Activated CD8-positive, alpha-beta memory T cell treated with anti-CD3 and anti-CD28 coated beads for 36 hours (primary cell): ENCODE measurements at regions not wholly inside any gene's neighbourhood (a gene's known extent, or its start where the extent isn't known, plus 50 kb on each side); places are given as distances from the start of the nearest gene placed in this dataset.
"Not testable (repeated sequence)": the region's sequence is repeated elsewhere in the genome, so short reads cannot be mapped to it uniquely, and the experiment has no call there.

Experiments used
- CTCF ChIA-PET: fragments of 350-600 bp; sonication (Branson Sonifier 250); formaldehyde crosslinking; loops from one replicate; lab custom pipeline; 2021; ENCODE audit warnings: antibody characterized with exemption; lab: Charles Lee
- POLR2A ChIA-PET: fragments of 350-600 bp; sonication (Branson Sonifier 250); formaldehyde crosslinking; loops from one replicate; lab custom pipeline; 2021; ENCODE audit warnings: antibody characterized with exemption; lab: Charles Lee

- POLR2A ChIA-PET, CTCF ChIA-PET: not testable (repeated sequence)
These were observed 261.0 kb downstream of the BCL2L11 start for GRCh38 chr2:111381530-111382306.

GRCh38 chr2:111382507-111382906 lies 261.8 kb downstream of the BCL2L11 start:
- POLR2A ChIA-PET, CTCF ChIA-PET: not testable (repeated sequence)

- CTCF ChIA-PET, POLR2A ChIA-PET: not testable (repeated sequence)
These were observed 262.6 kb downstream of the BCL2L11 start for GRCh38 chr2:111383311-111383710.

- CTCF ChIA-PET, POLR2A ChIA-PET: not testable (repeated sequence)
These were observed 264.7 kb downstream of the BCL2L11 start for GRCh38 chr2:111385226-111385957.

- POLR2A ChIA-PET, CTCF ChIA-PET: not testable (repeated sequence)
These were observed 269.9 kb downstream of the BCL2L11 start for GRCh38 chr2:111390605-111391004.

- POLR2A ChIA-PET: not testable (repeated sequence)
These were observed 274.8 kb downstream of the BCL2L11 start for GRCh38 chr2:111395350-111396128.

GRCh38 chr2:111400598-111401253 lies 280.0 kb downstream of the BCL2L11 start:
- CTCF ChIA-PET, POLR2A ChIA-PET: not testable (repeated sequence)

More at GRCh38 chr2:111395350-111396128, 274.8 kb downstream of the BCL2L11 start:
- CTCF ChIA-PET: not testable (repeated sequence)

GRCh38 chr2:111401270-111402140 lies 280.8 kb downstream of the BCL2L11 start:
- POLR2A ChIA-PET, CTCF ChIA-PET: not testable (repeated sequence)

- POLR2A ChIA-PET, CTCF ChIA-PET: not testable (repeated sequence)
These were observed 281.7 kb downstream of the BCL2L11 start for GRCh38 chr2:111402450-111402849.

GRCh38 chr2:111403287-111403686 lies 282.6 kb downstream of the BCL2L11 start:
- CTCF ChIA-PET: not testable (repeated sequence)

GRCh38 chr2:111406616-111407015 lies 285.9 kb downstream of the BCL2L11 start:
- CTCF ChIA-PET, POLR2A ChIA-PET: not testable (repeated sequence)

More at GRCh38 chr2:111403287-111403686, 282.6 kb downstream of the BCL2L11 start:
- POLR2A ChIA-PET: not testable (repeated sequence)

- CTCF ChIA-PET, POLR2A ChIA-PET: not testable (repeated sequence)
These were observed 287.0 kb downstream of the BCL2L11 start for GRCh38 chr2:111407632-111408194.

- CTCF ChIA-PET, POLR2A ChIA-PET: not testable (repeated sequence)
These were observed 290.2 kb downstream of the BCL2L11 start for GRCh38 chr2:111410868-111411406.

GRCh38 chr2:111411867-111412681 lies 291.4 kb downstream of the BCL2L11 start:
- CTCF ChIA-PET, POLR2A ChIA-PET: not testable (repeated sequence)

- POLR2A ChIA-PET, CTCF ChIA-PET: not testable (repeated sequence)
These were observed 292.3 kb downstream of the BCL2L11 start for GRCh38 chr2:111412841-111413650.

GRCh38 chr2:111413950-111414349 lies 293.2 kb downstream of the BCL2L11 start:
- POLR2A ChIA-PET, CTCF ChIA-PET: not testable (repeated sequence)
